ENCODE measurements at regions not wholly inside any gene's neighbourhood (a gene's known extent, or its start where the extent isn't known, plus 50 kb on each side); places are given as distances from the start of the nearest gene placed in this dataset.

- no peak for DNase-seq (ENCODE audit: low read depth)
- TF ChIP-seq, protein P1, sequence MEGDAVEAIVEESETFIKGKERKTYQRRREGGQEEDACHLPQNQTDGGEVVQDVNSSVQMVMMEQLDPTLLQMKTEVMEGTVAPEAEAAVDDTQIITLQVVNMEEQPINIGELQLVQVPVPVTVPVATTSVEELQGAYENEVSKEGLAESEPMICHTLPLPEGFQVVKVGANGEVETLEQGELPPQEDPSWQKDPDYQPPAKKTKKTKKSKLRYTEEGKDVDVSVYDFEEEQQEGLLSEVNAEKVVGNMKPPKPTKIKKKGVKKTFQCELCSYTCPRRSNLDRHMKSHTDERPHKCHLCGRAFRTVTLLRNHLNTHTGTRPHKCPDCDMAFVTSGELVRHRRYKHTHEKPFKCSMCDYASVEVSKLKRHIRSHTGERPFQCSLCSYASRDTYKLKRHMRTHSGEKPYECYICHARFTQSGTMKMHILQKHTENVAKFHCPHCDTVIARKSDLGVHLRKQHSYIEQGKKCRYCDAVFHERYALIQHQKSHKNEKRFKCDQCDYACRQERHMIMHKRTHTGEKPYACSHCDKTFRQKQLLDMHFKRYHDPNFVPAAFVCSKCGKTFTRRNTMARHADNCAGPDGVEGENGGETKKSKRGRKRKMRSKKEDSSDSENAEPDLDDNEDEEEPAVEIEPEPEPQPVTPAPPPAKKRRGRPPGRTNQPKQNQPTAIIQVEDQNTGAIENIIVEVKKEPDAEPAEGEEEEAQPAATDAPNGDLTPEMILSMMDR (IDR thresholded peaks at IDR 0.05; ENCODE audit: insufficient read depth, low read length) = no peak
- H3K4me3 ChIP-seq (ENCODE audit: low read depth, low read length) = no peak overlapping the region
Measured at GRCh38 chr14:49017447-49017846, 568.7 kb downstream of the RPS29 start.

DNA sequence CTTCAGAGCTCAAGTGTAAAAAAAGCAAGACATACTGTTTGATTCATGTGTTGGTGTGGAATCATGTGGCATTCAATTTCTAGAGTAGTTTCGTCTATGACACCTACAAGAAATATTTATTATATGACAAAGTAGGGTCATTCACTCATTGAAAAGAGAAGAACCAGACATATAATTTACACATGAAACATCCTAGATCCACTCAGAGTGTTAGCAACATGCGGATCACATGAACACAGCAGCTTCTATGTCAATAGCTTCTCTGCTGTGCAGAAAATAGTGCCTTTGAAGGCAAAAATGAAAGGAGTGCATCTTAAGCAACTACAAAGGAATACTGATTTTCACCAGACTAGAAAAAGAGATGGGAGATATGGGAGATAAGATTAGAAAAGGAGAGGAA, 569.8 kb downstream of the RPS29 start:
- TF ChIP-seq, protein P1 (IDR thresholded peaks at IDR 0.05; ENCODE audit: insufficient read depth, low read length) = no peak
- no peak overlapping the region for H3K4me3 ChIP-seq (ENCODE audit: low read depth, low read length)
- DNase-seq (ENCODE audit: low read depth) = no peak

DNA sequence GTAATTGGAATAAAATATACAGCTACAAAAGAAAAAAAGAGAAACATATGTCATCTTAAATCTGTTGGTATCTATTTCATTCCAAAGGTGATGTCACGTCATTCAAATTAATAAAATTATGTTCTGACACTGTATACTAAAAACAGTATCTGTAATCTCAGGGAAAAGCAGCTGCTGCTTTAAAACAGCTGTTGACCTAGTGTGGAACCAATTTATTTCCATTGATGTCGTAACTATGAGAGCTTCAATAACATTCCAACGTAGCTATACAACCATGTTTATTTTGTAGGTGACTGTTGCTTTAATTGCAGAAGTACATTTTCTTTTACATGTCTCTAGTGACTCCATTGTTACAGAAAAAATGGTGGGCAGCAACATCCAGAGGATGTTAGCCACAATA, 571.7 kb downstream of the RPS29 start:
- no peak for DNase-seq (ENCODE audit: low read depth)
- TF ChIP-seq, protein P1 (IDR thresholded peaks at IDR 0.05; ENCODE audit: insufficient read depth, low read length) = no peak
- H3K4me3 ChIP-seq (ENCODE audit: low read depth, low read length) = no peak overlapping the region

DNA sequence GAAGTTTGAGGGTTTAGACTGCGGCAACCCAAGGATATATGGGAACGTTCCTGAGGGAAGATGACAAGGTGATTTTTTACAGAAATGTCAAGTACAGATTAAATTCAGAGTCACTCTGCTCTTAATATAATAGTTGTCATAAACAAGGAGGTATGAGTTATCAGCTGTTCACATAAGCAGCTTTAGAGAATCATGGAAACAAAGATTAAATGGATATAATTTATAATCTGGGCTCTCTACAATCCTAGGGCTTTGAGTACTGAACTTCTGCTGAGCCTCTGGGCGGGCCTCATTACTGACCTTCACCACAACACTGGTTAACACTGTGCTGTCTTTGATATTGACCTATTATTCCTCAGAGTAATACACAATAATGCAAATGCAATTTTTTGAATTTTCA, 577.8 kb downstream of the RPS29 start:
- no peak overlapping the region for H3K4me3 ChIP-seq (ENCODE audit: low read depth, low read length)
- TF ChIP-seq, protein P1 (IDR thresholded peaks at IDR 0.05; ENCODE audit: insufficient read depth, low read length) = no peak
- no peak for DNase-seq (ENCODE audit: low read depth)

GRCh38 chr14:48991141-48991540, 595.0 kb downstream of the RPS29 start:
- TF ChIP-seq, protein P1 (IDR thresholded peaks at IDR 0.05; ENCODE audit: insufficient read depth, low read length) = no peak
- DNase-seq (ENCODE audit: low read depth) = no peak
- no peak overlapping the region for H3K4me3 ChIP-seq (ENCODE audit: low read depth, low read length)

DNA sequence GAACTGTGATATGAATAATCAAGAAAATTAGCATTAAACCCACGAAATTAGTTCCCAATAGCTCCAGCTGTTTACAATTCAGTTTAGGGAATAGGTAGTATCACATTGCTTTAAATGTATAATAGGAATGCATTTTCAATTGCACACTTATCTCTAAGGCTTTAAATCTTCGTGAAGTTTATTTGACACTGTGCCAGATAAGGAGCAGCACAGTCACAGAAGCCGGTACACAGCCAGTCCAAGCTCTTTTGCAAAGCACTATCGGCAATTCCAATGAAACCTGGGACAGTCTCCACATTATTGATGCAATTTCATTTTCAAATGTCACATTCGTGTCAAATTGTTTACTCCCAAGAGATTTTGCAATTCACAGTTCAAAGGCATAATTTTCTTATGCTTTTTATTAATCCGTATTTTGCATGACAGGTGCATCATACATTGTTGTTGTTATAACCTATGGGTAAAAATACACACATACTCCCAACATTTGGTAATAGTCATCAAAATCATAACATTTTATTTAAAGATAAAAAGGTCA, 602.8 kb downstream of the RPS29 start:
- TF ChIP-seq, protein P1 (IDR thresholded peaks at IDR 0.05; ENCODE audit: insufficient read depth, low read length) = no peak
- H3K4me3 ChIP-seq (ENCODE audit: low read depth, low read length) = no peak overlapping the region
- DNase-seq (ENCODE audit: low read depth) = no peak

- TF ChIP-seq, protein P1 (IDR thresholded peaks at IDR 0.05; ENCODE audit: insufficient read depth, low read length) = no peak
- H3K4me3 ChIP-seq (ENCODE audit: low read depth, low read length) = no peak overlapping the region
- no peak for DNase-seq (ENCODE audit: low read depth)
Measured at GRCh38 chr14:48974994-48975393, 611.2 kb downstream of the RPS29 start.

All from fibroblast of the aortic adventitia (primary cell).